WERI-Rb-1 (cell line): ENCODE measurements at regions not wholly inside any gene's neighbourhood (a gene's known extent, or its start where the extent isn't known, plus 50 kb on each side); places are given as distances from the start of the nearest gene placed in this dataset.

Experiments used
- DNase-seq: peaks from one replicate; pipeline ENCODE4 v3.0.0-alpha.2; 2020
- H3K27ac ChIP-seq: fragments of 250-450 bp; sonication (Bioruptor Pico); 2 replicates; pipeline ENCODE4 v1.5.1; 2020; ENCODE audit warnings: mild to moderate bottlenecking, moderate library complexity
- H3K27me3 ChIP-seq: fragments of 250-450 bp; sonication (Bioruptor Pico); 2 replicates; pipeline ENCODE4 v1.5.1; 2021; ENCODE audit warnings: mild to moderate bottlenecking, low read depth, moderate library complexity; ENCODE audit not compliant: insufficient read depth, severe bottlenecking
- H3K36me3 ChIP-seq: fragments of 250-450 bp; sonication (Bioruptor Pico); 2 replicates; pipeline ENCODE4 v1.5.1; 2020; ENCODE audit warnings: mild to moderate bottlenecking, moderate library complexity
- H3K4me3 ChIP-seq: 2 replicates; pipeline ENCODE4 v1.5.1; 2011; ENCODE audit warnings: low read depth, mild to moderate bottlenecking, control low read depth, low read length
- H3K9me3 ChIP-seq: fragments of 250-450 bp; sonication (Bioruptor Pico); 2 replicates; pipeline ENCODE4 v1.5.1; 2021; ENCODE audit warnings: mild to moderate bottlenecking, moderate library complexity; ENCODE audit not compliant: severe bottlenecking
- CTCF ChIP-seq: IDR thresholded peaks from 2 replicates; pipeline ENCODE4 v1.5.1; 2011; ENCODE audit warnings: low read depth, mild to moderate bottlenecking, control low read depth, inconsistent platforms, low read length

DNA sequence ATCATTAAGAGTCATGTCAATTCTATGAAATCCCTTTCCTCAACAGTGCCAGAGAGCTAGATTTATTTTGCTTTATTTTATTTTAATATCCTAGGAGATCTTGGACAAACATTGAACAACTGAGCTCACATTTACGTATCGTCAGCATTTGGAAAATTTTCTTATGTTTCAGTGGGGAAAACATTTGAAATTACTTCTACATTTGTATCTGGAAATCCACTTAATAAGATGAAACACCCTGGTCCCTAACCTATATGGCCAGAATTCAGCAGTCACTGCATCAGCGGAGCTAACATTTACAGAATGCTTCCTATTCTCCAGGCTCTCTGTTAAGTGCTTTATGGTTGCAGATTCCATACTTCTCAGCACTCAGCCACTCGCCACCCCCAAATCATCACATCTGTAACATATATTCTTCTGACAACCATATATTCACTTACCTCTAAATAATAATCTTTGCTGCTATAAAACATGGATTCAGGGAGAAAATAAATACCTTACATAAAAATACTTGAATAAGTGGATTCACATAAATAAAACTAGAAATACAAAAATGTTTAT, 773.9 kb downstream of the JRKL start:
- Histone ChIP-seq H3K4me3 (no peak overlapping the region), H3K36me3 (no peaks in the 10 kb centered on the region), H3K9me3 (no peaks in the 10 kb centered on the region), H3K27ac (no peak overlapping the region), H3K27me3 (no peaks in the 10 kb centered on the region)
- DNase-seq = no peak
- no peak for TF ChIP-seq CTCF

- no peak for DNase-seq
- no peak for TF ChIP-seq CTCF
- no peaks in the 10 kb centered on the region for H3K36me3 ChIP-seq
- H3K4me3 ChIP-seq = no peak overlapping the region
- no peaks in the 10 kb centered on the region for H3K9me3 ChIP-seq
- no peak overlapping the region for H3K27ac ChIP-seq
- no peaks in the 10 kb centered on the region for H3K27me3 ChIP-seq
Measured at GRCh38 chr11:97201743-97202612, 812.2 kb downstream of the JRKL start.

DNA sequence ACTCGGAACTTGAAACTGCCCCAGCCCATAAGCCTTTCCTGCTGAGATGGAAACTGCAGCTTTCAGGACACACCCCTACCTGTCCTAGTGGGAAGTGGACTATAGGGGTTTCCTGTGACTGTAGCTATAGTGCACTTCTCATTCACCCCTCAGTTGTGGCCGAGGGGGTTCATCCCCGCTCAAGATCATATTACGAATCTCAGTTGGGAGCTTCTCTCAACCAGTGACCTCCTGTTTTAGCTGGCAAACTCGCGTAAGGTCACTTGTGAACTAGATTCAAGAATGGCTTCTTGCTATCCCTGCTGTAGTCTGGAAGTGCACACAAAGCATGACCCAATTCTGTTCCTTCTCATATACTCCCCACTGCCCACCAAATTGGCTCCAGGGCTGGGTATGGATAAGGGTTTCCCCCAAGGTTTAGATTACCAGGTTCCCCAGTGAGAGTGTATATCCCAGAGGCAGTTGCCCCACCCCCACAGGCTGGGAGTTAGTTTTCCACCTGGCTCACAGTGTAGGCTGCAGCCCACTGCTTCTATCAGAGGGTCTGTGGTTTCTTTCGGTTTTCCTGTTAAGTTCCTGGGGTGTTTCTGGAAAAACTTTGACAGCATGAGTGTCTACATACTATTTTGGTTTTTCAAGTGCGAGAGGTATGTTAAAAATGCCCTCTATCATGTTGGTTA, 812.9 kb downstream of the JRKL start:
- H3K36me3 ChIP-seq = no peaks in the 10 kb centered on the region
- TF ChIP-seq CTCF = no peak
- H3K4me3 ChIP-seq = no peak overlapping the region
- no peak overlapping the region for H3K27ac ChIP-seq
- DNase-seq = no peak
- H3K27me3 ChIP-seq = no peaks in the 10 kb centered on the region
- no peaks in the 10 kb centered on the region for H3K9me3 ChIP-seq

DNA sequence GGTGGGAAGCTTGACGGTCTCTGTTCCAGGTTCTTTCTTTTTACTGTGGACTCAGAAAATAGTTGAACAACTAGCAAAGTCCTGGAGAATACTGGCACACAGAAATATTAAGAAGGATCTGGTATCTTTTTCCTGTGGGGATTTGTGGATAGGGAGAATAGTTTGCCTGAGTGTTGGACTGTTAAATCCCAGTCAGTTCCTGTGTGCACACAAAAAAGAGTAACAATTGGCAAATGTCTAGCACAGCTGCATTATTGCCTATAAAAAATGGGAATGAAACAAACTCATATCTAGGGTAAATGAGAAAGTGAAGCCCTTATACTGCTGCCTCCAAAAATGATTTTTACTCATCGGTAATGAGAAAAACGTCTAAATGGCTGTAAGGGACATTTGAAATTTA, 828.2 kb downstream of the JRKL start:
- H3K27ac ChIP-seq = no peak overlapping the region
- H3K9me3 ChIP-seq = no peaks in the 10 kb centered on the region
- no peaks in the 10 kb centered on the region for H3K36me3 ChIP-seq
- no peak for DNase-seq
- no peak for TF ChIP-seq CTCF
- no peak overlapping the region for H3K4me3 ChIP-seq
- H3K27me3 ChIP-seq = no peaks in the 10 kb centered on the region

DNA sequence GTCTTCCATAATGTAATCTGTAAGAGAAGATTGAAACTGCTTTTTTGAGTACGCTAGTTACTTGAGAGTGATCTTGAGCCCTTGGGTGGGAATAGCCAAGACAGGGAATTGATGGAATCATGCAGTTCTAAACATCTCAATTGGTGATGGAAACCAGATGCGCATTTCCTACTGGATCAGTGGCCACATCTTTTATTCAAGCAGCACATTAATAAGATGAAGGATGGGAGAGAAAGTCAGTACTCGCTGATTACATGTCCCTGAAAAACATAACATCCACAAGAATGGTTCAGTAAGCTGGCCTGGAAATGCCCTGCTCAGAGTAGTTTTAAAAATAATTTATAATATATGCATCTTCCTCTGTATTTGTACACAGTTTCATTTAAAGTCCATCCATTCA, 833.8 kb downstream of the JRKL start:
- no peak for TF ChIP-seq CTCF
- H3K27me3 ChIP-seq = no peaks in the 10 kb centered on the region
- H3K4me3 ChIP-seq = no peak overlapping the region
- no peak for DNase-seq
- no peaks in the 10 kb centered on the region for H3K36me3 ChIP-seq
- H3K9me3 ChIP-seq = no peaks in the 10 kb centered on the region
- no peak overlapping the region for H3K27ac ChIP-seq
